ENCODE measurements at regions not wholly inside any gene's neighbourhood (a gene's known extent, or its start where the extent isn't known, plus 50 kb on each side); places are given as distances from the start of the nearest gene placed in this dataset.

- no peak for FAIRE-seq
Observed at GRCh38 chr2:71935262-71935848, 212.3 kb downstream of the CYP26B1 start.

GRCh38 chr2:71934595-71935261, 212.9 kb downstream of the CYP26B1 start:
- no peak for FAIRE-seq

GRCh38 chr2:71934320-71934593, 213.4 kb downstream of the CYP26B1 start:
- FAIRE-seq, result no peak

- FAIRE-seq, result no peak
Observed at GRCh38 chr2:71933467-71934319, 214.0 kb downstream of the CYP26B1 start.

- FAIRE-seq, result no peak
Observed at GRCh38 chr2:71932780-71933466, 214.7 kb downstream of the CYP26B1 start.

- no peak for FAIRE-seq
Observed at GRCh38 chr2:71932037-71932779, 215.5 kb downstream of the CYP26B1 start.

GRCh38 chr2:71930049-71930681, 217.5 kb downstream of the CYP26B1 start:
- FAIRE-seq, result no peak

GRCh38 chr2:71929482-71929772, 218.2 kb downstream of the CYP26B1 start:
- FAIRE-seq, result no peak

GRCh38 chr2:71928734-71929481, 218.8 kb downstream of the CYP26B1 start:
- no peak for FAIRE-seq

GRCh38 chr2:71927757-71928715, 219.6 kb downstream of the CYP26B1 start:
- FAIRE-seq, result no peak

GRCh38 chr2:71926876-71927756, 220.5 kb downstream of the CYP26B1 start:
- no peak for FAIRE-seq

- FAIRE-seq, result no peak
Observed at GRCh38 chr2:71926089-71926447, 221.6 kb downstream of the CYP26B1 start.

- no peak for FAIRE-seq
Observed at GRCh38 chr2:71925268-71926088, 222.2 kb downstream of the CYP26B1 start.

- no peak for FAIRE-seq
Observed at GRCh38 chr2:71923887-71924533, 223.7 kb downstream of the CYP26B1 start.

GRCh38 chr2:71923143-71923525, 224.5 kb downstream of the CYP26B1 start:
- FAIRE-seq, result no peak

GRCh38 chr2:71922499-71923142, 225.0 kb downstream of the CYP26B1 start:
- no peak for FAIRE-seq

GRCh38 chr2:71922091-71922490, 225.6 kb downstream of the CYP26B1 start:
- FAIRE-seq, result no peak

Measured in colon (tissue), 2 donors.